HG02678 (cell line): ENCODE measurements at regions not wholly inside any gene's neighbourhood (a gene's known extent, or its start where the extent isn't known, plus 50 kb on each side); places are given as distances from the start of the nearest gene placed in this dataset.
"Not testable (repeated sequence)": the region's sequence is repeated elsewhere in the genome, so short reads cannot be mapped to it uniquely, and the experiment has no call there.

ENCODE experiments used
- ATAC-seq: cut with Tn5 transposase; IDR thresholded peaks from one replicate; pipeline ENCODE4 v1.9.1; 2021; ENCODE audit warnings: mild to moderate bottlenecking, moderate library complexity; ENCODE audit not compliant: unreplicated experiment

DNA sequence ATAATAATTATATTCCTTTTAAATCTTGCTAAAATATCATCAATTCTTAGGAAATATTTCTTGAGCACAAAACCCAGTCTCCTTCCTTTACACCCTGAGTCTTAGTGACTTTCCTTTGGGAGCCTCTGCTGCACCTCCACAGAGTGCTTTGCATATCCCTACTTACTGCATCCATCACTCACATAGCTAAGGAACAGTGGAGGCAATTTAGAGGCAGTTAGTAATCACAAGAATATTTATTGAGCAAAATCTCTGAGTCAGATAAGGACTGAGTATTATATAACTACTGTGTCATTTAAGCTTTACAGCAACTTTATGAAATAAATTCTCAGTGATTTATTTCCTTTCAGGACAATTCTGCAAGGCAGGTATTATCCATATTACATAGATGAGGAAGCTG is 327.7 kb downstream of the TMX3 start:
- ATAC-seq: no peak

DNA sequence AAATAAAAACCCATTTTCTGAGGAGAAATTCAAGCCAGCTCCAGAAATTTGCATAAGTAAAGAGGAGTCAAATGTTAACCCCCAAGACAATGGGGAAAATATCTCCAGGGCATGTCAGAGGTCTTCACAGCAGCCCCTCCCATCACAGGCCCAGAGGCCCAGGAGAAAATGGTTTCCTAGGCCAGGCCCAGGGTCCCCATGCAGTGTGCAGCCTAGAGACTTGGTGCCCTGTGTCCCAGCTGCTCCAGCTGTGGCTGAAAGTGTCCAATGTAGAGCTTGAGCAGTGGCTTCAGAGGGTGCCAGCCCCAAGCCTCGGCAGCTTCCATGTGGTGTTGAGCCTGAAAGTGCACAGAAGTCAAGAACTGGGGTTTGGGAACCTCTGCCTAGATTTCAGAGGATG is 330.9 kb downstream of the TMX3 start:
- ATAC-seq: not testable (repeated sequence)

DNA sequence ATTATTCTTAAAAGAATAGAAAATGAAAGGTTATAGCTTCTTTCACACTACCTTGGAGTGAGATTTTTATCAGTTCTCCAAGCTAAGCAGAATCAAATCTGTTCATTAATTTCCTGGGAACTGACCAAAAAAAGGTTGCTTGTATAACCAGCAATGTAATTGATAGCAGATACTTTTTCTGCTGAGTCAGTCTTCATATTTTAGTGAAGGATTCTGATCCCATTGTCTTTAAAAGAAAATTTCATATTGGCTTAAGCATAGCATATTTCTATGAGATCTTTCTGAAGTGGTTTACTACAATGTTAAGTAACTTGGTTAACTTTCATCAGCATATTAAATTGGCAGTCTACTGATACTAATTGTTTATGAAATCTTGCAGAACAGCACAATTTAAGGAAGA is 338.0 kb downstream of the TMX3 start:
- ATAC-seq: no peak

DNA sequence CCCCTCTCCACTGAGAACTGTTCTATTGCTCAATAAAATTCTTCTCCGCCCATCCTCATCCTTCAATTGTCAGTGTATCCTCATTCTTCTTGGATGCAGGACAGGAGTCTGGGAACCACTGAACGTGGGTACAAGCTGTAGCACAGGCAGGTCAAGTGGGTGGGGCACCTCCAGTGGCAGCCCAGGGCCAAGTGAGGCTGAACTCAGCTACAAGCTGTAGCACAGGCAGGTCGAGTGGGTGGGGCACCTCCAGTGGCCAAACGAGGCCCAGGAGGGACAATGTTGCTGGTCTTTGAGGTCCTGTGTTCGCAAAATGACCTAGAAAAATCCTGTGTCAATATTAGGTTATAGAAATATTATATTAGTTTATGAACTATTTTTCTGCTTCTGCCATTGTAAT is 352.0 kb downstream of the TMX3 start:
- no peak for ATAC-seq

DNA sequence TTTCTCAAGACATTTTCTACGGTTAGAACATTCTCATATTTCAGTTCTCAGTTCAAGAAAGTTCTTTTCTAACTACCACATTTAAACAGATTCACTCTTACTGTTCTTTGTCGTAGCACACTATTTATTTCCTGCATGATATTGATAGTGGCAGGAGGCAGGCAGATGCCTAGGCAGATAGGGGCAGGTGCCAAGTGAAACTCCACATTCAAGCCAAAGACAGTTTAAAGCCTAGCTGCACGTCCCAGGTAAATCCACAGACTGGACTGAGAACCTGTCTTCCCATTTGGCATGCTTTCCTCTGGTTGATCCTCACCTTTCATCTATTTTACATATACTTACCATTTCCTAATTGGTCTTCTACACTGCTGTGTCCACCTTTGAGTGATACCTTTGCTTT is 359.3 kb downstream of the TMX3 start:
- ATAC-seq: no peak

DNA sequence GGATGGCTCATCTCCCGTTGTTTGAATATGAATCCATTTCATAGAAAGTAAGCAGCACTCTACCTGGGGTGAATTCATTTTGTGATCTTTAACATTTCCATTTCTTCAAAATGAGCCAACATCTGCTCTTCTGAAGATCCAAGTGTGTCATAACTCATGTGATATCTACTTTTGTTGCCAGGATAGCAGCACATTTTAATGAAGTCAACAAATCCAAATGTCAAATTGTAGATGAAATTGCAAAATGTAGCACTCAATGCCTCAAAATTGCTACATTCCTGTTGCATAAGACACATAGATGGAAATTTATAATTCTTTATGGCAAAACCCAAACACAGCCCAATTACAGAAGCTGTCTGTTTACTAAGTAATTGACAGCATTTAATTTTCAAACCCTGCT is 360.7 kb downstream of the TMX3 start:
- no peak for ATAC-seq

DNA sequence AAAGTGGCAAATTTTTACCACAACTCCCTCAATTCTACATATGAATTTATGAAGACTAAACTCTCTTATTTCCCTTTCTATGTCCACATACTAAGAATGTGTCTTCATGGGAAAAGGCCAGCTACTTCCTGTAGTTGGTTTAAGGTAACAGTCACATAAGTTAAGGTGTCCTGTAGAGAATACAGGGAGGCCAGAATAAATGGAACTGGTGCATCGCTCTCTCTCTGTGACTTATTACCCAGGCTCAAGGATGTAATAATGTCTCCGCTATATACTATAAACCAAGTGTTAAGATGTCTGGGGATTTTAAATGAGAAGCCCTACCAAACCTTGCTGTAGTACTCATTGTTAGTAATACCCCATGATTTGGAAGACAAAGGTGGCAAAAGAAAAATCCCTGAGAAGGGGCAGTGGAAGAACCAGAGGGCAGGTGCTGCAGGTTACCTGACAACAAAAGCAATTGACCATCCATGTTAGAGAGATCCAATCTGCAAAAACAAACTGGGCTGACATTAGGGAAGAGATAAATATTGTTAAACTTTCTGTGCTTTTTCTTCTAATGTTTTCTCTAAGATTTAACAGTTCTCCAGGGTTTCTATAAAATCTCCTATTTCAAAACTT is 372.8 kb downstream of the TMX3 start:
- ATAC-seq: no peak

DNA sequence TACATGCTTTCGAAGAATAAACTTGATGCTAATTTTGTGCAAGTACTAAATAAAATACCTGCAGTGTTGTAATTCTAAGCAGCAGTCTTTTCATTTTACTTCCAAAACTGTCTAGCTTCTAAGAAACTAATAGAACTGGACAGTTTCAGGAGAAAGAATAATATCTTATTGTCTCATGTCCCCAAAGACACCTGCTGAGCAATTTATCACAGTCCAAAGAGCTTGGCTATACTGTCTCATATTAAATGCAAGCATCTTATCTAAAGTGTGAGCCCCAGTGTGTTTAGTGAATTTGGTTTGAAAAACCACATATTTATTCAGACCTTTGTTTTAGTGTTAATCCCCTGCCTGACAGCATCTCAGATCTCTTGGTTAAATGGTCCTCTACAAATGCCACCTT is 374.3 kb downstream of the TMX3 start:
- no peak for ATAC-seq

DNA sequence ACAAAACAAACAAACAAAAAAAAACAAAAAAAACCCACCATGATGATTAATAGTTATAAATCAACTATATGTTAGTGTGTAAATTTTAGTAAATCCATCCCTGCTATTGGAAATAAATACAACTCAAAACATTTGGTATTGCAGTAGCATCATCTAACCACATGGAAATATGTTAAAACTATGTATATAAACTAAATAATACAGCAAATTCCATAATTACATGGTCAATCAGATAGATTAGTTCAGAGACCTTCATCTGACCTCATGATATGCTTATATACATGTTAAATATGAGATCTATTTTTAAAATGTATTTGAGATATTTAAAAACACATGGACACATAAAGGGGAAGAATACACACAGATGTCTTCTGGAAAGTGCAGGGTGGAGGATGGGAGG is 384.2 kb downstream of the TMX3 start:
- no peak for ATAC-seq

DNA sequence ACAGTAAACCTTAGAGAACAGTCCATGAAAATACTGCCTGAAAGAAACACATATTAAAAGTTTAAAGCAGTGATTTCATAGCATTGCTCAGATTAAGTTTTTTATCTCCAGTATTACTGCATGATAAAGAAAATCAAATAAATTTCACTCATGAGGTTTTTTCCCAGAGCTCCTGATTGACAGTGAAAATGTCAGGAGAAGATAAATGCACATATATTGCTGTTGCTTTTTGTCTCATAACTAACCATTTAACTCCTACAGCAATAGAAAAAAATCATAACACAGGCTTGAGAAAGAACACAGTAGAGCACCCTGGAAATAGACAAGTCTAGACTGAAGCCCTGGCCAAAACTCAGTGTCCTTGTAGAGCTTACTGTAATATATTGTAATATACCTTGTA is 391.0 kb downstream of the TMX3 start:
- no peak for ATAC-seq

DNA sequence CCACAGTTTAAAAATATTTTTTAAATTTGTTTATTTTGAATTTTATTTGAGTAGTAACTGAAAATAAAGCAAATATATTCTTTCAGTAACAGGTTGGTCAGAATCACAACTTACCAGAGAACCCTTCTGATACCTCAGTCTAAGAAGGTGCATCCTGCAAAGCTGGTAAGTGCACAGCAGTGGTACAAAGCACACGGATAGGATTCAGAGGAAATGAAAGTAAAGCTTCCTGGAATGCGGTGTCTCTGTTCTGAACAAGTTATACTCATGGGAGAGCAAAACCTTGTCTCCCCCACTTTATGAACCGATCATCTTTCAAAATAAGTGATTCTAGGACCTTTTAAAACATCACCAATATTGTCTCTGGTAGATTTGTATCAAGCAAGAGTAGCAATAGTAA is 398.3 kb downstream of the TMX3 start:
- ATAC-seq: no peak

DNA sequence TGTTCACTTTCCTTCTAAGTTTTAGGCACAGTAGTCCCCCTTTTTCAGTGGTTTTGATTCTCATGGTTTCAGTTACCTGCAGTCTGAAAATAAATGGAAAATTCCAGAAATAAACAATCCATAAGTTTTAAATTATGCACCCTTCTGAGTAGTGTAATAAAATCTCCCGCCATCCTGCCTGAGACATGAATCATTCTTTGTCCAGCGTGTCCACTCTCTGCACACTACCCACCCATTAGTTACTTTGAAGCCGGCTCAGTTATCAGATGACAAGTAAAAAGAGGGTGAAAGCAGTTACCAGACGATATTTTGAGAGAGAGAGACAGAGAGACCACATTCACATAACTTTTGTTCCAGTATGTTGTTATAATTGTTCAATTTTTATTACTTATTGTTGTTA is 400.5 kb downstream of the TMX3 start:
- no peak for ATAC-seq

DNA sequence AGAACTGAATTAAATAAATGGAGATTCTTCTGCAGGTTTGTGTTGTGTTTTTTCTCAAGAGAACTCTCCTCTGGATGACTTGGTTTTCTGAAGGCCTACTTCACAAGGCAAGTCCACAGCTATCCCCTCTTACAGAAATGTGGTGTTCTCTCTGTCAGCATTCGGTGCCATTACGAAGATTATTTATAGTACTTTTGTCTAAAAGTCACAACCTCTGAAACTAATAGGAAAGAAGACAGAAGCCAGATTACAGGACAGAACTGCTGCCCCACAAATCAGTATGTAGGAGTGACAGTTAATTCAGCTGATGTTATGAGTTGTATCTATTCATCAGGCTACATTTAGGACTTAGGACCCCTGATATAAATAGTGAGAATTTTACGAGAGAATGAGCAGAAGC is 413.5 kb downstream of the TMX3 start:
- ATAC-seq: no peak

DNA sequence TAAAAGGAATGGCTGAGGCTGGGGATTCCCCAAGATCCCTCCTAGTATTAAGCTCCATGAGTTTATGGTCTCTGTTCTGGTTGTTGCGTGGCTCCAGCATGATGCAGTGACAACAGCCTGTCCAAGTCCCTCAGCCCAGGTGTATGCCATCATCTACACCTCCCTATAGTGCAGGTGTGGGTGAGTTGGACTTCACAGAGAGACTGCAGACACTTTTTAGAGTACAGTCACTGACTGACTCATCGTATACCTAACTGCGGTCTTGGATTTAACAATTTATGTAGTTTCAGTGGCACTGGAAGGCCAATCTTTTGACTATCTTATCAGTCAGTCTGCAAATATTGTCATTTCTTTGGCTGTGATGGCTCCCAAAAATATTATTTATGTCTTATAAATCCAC is 415.0 kb downstream of the TMX3 start:
- ATAC-seq: no peak

DNA sequence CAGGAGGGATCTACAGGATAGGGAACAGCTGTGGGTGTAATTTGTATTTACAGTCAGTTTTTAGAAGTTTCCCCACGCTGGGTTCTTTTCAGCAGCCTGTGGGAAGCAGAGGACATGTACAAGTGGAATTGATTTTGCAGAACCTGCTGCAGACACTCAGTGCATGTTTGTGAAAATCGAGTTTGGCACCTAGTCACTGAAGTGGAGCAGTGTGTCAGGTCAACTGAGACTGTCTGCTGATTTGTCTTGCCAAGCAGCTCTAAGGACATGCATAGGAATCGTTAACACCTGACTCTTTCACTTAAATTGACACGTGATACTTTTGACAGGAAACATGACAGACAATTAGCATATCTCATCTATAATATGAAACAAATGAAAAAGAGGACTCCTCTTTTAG is 416.6 kb downstream of the TMX3 start:
- ATAC-seq: no peak

DNA sequence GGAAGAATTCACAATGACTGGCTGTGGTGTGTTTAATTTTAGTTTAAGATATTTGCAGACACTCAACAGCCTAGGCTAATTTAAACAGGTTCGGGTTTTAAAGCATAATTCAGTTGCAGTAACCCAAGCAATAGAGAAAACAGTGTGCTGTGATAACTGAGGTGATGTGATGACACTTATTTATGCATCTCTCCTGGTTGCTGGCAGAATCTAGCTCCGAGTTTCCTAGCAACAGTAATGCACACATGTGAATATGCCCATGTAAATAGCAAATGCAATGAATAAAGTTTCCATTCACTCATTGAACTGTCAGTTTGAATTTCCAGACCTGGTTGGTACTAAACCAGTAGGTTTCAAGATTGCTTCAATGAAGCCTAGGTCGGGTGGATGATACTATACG is 426.5 kb downstream of the TMX3 start:
- no peak for ATAC-seq

DNA sequence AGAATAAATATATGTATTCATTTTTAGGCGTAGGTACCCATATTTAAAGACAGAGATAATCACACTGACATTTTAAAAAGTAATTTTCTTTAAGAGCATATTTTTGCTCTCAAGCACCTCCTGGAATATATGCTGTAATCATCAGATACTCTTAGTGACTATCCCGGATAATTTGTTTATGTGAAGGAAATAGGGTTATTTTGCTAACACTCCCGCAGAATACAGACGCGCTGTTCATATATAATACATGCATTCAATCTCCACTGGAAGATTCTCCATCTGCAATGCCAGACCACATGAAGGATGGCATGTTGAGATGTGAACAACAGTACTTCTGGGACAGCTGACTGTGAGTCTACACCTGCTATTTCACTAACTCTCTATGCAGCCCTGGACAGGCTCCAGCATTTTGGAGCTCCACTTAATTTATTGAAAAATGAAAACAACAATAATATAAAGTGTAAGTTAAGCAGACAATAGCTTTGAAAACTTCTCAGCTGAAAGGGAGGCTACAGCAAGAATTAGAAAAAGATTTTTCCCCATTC is 430.6 kb downstream of the TMX3 start:
- no peak for ATAC-seq

DNA sequence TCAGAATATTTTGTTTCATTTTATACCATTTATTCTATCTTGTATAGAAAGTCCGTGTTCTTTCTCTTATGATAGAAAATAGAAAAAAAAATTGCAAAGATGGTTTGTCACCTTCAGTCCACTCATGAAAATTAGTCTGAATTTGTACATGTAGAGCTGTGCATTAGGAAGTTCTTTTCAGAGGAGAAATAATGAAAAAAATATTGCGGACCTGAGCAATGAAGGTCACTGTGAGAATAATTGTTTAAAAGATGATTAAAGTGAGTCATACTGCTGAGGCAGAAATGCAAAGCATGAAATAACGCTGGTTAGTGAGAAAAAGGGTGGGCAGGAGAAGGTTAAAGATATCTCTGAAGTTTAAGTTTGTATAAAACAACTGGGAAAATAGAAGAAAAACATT is 431.1 kb downstream of the TMX3 start:
- no peak for ATAC-seq

DNA sequence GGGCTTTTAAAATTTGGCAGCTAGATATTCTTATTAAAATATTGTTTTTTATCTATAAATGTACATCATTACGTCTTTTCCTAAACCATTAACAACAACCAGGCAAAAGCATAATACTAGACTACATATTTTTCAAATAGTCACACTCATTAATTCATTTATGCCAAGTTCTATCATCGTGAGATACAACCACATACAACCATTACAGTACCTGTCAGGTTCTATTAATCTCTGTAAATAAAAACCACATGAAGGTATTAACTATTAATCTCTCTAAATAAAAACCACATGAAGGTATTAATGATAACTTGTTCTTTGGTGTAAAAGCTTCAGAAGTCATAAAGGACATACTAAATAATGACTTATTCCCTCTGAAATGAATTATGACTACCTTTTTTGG is 432.7 kb downstream of the TMX3 start:
- no peak for ATAC-seq

DNA sequence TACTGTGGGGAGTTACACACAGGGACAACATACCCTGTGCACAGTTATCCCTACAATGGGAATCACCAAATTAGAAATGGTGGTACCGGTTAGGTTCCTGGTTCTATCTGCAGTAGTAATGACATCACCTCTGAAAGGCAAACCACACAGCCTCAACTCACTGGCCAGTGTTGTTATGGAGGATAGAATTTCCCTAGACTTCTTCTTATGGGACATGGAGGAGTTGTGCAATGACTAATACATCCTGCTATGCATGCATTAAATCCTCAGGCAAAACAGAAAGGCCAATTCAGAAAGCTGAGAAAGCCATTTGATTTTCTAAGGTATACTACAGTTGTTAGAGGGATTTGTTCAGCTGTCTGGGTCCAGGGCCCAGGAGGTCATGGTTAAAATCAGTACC is 439.3 kb downstream of the TMX3 start:
- ATAC-seq: no peak

DNA sequence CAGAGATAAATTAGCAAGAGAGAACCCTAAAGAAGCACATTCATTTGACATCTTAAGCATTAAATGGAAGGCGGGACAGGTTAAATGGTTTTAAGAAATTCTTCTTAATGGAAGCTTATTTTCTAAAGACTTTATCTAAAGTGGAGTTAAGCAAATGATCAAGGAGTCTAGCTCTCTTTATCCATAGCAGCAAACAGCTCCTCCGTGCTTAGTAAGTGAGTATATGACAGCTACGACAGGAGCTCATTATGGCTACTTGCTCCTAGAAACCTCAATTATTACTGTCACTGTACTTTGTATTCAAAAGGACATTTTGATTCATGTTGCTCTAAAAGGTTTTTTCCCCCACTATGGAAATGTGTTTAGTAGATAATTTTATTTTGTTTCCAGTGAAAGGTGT is 444.9 kb downstream of the TMX3 start:
- ATAC-seq: no peak

DNA sequence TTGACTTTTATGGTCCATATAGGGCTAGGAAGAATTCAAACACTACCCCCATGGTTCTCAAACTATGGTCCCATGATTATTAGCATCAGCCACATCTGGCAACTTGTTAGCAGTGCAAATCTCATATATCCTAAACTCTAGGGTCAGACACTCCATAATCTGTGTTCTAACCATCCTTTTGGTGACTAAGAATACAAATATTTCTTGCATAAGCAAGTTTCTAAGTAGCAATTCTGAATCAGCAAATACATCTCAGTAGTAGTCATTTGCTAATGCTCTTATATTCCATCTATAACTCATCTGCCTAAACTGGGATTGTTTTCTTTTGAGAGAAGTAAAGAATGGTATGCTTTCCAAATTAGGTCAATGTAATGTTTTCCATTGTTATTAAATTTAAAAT is 447.3 kb downstream of the TMX3 start:
- no peak for ATAC-seq

DNA sequence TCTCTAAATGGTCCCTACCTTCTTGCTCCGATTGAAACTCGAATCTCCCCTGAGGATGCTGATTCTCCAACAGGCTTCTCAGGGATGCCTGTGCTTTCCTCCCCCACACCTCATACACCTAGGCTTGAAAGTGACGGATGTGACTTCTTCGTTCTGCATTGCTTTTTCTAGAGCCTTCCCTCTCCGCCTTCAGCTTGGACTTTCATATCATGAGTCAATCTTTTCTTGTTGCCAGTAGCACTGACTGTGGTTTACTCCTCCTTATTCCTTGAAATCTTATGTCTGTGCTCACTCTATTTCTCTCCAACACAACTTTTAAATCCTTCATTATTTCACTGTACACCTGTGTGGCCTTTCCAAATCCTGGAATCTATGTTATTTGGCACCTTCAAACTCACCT is 451.4 kb downstream of the TMX3 start:
- no peak for ATAC-seq
